ENCODE measurements at regions not wholly inside any gene's neighbourhood (a gene's known extent, or its start where the extent isn't known, plus 50 kb on each side); places are given as distances from the start of the nearest gene placed in this dataset.

GRCh38 chr4:38232741-38233140, 272.5 kb downstream of the PTTG2 start:
- H3K9ac ChIP-seq (ENCODE audit: low read length): no peak overlapping the region
- no peak overlapping the region for H3K4me2 ChIP-seq (ENCODE audit: low read length)
- H3K27ac ChIP-seq (ENCODE audit: low read length): no peak overlapping the region
- H3K27me3 ChIP-seq (ENCODE audit: low read depth, low read length): peaks cover 24% of the 10 kb centered on the region
- TF ChIP-seq CTCF (IDR thresholded peaks at IDR 0.05; ENCODE audit: low read depth, low read length) (no peak), EZH2phosphoT487 (IDR thresholded peaks at IDR 0.05; ENCODE audit: low read depth) (no peak)
- no peaks in the 10 kb centered on the region for H3K4me1 ChIP-seq (ENCODE audit: low read length)
- no peak overlapping the region for H2AFZ ChIP-seq (ENCODE audit: low read depth, low read length)
- H3K9me3 ChIP-seq (ENCODE audit: insufficient read depth, low read length): no peaks in the 10 kb centered on the region
- no peaks in the 10 kb centered on the region for H4K20me1 ChIP-seq (ENCODE audit: insufficient read depth, low read length)
- H3K79me2 ChIP-seq (ENCODE audit: low read length): no peaks in the 10 kb centered on the region
- H3K4me3 ChIP-seq (ENCODE audit: low read length): no peak overlapping the region
- H3K36me3 ChIP-seq (replicated peaks; ENCODE audit: low read depth, low read length): no peaks in the 10 kb centered on the region

GRCh38 chr4:38233727-38234480, 273.7 kb downstream of the PTTG2 start:
- H3K4me2 ChIP-seq (ENCODE audit: low read length): no peak overlapping the region
- H3K9me3 ChIP-seq (ENCODE audit: insufficient read depth, low read length): no peaks in the 10 kb centered on the region
- peaks cover 24% of the 10 kb centered on the region for H3K27me3 ChIP-seq (ENCODE audit: low read depth, low read length)

GRCh38 chr4:38235354-38235753, 275.2 kb downstream of the PTTG2 start:
- no peaks in the 10 kb centered on the region for H3K9me3 ChIP-seq (ENCODE audit: insufficient read depth, low read length)
- no peak overlapping the region for H2AFZ ChIP-seq (ENCODE audit: low read depth, low read length)
- H3K4me2 ChIP-seq (ENCODE audit: low read length): no peak overlapping the region
- H4K20me1 ChIP-seq (ENCODE audit: insufficient read depth, low read length): no peaks in the 10 kb centered on the region
- no peaks in the 10 kb centered on the region for H3K79me2 ChIP-seq (ENCODE audit: low read length)
- TF ChIP-seq CTCF (IDR thresholded peaks at IDR 0.05; ENCODE audit: low read depth, low read length): no peak
- TF ChIP-seq EZH2phosphoT487 (IDR thresholded peaks at IDR 0.05; ENCODE audit: low read depth): no peak
- H3K9ac ChIP-seq (ENCODE audit: low read length): no peak overlapping the region
- H3K4me3 ChIP-seq (ENCODE audit: low read length): no peak overlapping the region
- no peaks in the 10 kb centered on the region for H3K36me3 ChIP-seq (replicated peaks; ENCODE audit: low read depth, low read length)
- no peak overlapping the region for H3K27ac ChIP-seq (ENCODE audit: low read length)
- peaks cover 24% of the 10 kb centered on the region for H3K27me3 ChIP-seq (ENCODE audit: low read depth, low read length)
- H3K4me1 ChIP-seq (ENCODE audit: low read length): no peaks in the 10 kb centered on the region

More at GRCh38 chr4:38233727-38234480, 273.7 kb downstream of the PTTG2 start:
- Histone ChIP-seq H2AFZ (ENCODE audit: low read depth, low read length) (no peak overlapping the region), H3K4me1 (ENCODE audit: low read length) (no peaks in the 10 kb centered on the region), H3K27ac (ENCODE audit: low read length) (no peak overlapping the region), H3K4me3 (ENCODE audit: low read length) (no peak overlapping the region), H3K9ac (ENCODE audit: low read length) (no peak overlapping the region), H4K20me1 (ENCODE audit: insufficient read depth, low read length) (no peaks in the 10 kb centered on the region), H3K79me2 (ENCODE audit: low read length) (no peaks in the 10 kb centered on the region), H3K36me3 (replicated peaks; ENCODE audit: low read depth, low read length) (no peaks in the 10 kb centered on the region)
- TF ChIP-seq CTCF (IDR thresholded peaks at IDR 0.05; ENCODE audit: low read depth, low read length) (no peak), EZH2phosphoT487 (IDR thresholded peaks at IDR 0.05; ENCODE audit: low read depth) (no peak)

- H3K9ac ChIP-seq (ENCODE audit: low read length): no peak overlapping the region
- H3K36me3 ChIP-seq (replicated peaks; ENCODE audit: low read depth, low read length): no peaks in the 10 kb centered on the region
- no peak overlapping the region for H2AFZ ChIP-seq (ENCODE audit: low read depth, low read length)
- H3K27ac ChIP-seq (ENCODE audit: low read length): no peak overlapping the region
- no peak overlapping the region for H3K4me3 ChIP-seq (ENCODE audit: low read length)
- no peaks in the 10 kb centered on the region for H3K79me2 ChIP-seq (ENCODE audit: low read length)
- H3K4me1 ChIP-seq (ENCODE audit: low read length): no peaks in the 10 kb centered on the region
- no peak for TF ChIP-seq EZH2phosphoT487 (IDR thresholded peaks at IDR 0.05; ENCODE audit: low read depth)
- TF ChIP-seq CTCF (IDR thresholded peaks at IDR 0.05; ENCODE audit: low read depth, low read length): no peak
- H3K4me2 ChIP-seq (ENCODE audit: low read length): no peak overlapping the region
- H3K9me3 ChIP-seq (ENCODE audit: insufficient read depth, low read length): no peaks in the 10 kb centered on the region
- H3K27me3 ChIP-seq (ENCODE audit: low read depth, low read length): peaks cover 24% of the 10 kb centered on the region
- no peaks in the 10 kb centered on the region for H4K20me1 ChIP-seq (ENCODE audit: insufficient read depth, low read length)
These were observed 275.8 kb downstream of the PTTG2 start for GRCh38 chr4:38236003-38236402.
